HG03442 (cell line): ENCODE measurements at regions not wholly inside any gene's neighbourhood (a gene's known extent, or its start where the extent isn't known, plus 50 kb on each side); places are given as distances from the start of the nearest gene placed in this dataset.

Experiments used
- ATAC-seq: cut with Tn5 transposase; IDR thresholded peaks from one replicate; pipeline ENCODE4 v1.9.1; 2021; ENCODE audit warnings: mild to moderate bottlenecking, moderate library complexity; ENCODE audit not compliant: unreplicated experiment

DNA sequence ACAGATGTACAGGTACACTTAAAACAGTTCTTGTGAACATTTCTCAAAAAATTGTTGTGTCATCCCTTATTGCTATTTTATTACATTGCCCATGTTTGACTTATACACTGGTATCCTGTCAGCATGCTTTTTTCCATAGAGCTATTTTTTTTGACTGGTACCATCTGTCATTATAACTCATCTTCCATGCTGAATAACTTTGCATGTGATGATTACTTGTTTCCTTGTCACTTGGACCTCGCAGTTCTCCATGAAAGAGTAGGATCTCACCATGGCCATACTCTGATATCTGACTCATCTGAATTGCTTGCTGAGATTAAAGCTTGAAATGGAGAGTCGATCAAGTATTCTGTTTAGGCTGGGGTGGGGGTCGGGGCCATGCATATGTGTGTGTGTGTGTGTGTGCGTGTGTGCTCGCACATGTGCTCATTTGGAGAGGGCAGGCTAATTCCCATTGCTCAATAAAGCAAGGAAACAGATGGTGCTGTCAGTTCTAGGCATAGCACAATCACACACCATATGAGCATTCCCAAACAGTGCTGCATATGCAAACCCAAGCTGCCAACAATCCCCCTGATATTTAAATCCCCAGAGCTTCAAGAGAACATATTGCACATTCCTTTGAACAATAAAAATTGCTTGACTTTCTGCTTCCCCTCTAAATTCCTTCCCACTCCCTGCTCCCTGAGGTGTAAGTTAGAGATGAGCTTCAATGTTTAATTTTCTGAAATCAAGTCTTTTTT lies 62.9 kb downstream of the NHLRC3 start:
- ATAC-seq, result no peak

DNA sequence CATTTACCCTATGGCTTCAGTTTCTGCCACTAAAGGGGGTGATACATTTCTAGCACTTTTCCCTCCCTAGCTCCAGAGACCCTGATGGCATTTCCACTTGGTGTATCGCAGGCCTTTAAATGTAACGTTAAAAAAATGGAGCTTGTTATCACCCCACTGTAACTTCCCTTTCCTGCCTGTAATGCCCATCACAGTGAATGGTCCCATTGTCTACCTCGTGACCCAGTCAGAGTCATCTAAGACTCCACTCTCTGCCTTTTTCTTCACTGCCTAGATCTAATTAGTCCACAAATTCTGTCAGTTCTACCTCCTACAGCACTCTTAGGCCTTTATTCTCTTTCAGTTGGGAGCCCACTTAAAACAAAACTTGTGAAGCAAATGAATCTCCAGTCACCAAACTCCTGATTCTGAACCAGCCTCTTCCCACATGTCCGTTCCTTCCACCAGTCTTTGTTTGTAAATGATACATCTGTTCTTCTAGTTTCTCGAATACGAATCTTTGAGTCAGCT lies 64.8 kb downstream of the NHLRC3 start:
- ATAC-seq, result no peak

DNA sequence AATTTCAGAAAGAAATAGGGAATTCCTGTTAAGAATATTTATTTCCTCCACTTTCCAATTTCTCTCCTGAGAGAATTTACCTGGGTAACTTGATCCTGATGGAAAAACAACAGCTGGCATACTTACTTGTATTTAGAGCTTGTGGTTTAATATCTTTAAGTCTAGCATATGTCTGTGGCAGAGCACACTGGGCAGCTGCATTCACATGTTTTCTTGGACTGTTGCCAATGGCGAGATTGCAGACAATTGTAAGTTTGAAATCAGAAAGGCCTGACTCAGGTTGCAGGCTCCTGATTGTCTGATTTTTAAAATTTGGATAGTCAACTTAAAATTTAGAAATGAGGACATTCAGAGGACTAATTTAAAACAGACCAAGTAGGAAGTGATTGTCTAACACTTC lies 66.9 kb downstream of the NHLRC3 start:
- ATAC-seq, result no peak

DNA sequence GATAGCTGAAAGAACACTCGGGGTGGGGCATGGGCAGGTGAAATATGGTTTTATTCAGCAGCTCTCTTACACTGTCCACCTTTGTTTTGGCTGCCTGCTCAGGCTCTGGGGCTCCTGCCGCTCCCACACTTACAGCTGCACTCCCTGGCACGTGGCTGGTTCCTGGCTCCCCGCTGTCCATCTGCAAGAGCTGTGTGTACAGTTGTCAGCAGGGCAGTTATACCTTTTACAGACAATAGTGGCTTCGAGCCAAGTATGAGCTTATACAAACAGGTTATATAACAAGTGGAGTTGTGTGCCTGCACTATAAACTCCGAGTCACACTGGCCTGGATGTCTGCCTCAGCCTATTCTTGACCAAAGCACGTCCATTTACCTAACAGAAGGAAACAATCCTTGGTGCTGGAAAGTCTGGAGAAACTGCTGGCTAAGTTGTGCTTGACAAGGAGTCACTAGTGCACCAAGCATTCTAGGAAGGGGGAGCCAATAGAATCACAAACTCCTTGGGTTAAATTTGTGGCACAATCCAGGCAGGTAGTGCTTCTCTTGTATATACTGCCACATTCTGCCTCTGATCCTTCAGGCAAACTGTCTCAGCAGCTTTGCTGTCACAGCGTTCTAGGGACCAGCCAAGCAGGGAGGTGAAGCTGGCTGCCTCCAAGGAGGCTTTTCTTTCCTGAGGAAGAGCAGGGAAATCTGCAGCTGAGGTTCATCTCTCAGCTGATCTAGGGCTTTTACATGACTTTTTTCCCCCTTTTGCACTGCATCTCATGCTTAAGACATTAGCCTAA lies 68.2 kb downstream of the NHLRC3 start:
- no peak for ATAC-seq

DNA sequence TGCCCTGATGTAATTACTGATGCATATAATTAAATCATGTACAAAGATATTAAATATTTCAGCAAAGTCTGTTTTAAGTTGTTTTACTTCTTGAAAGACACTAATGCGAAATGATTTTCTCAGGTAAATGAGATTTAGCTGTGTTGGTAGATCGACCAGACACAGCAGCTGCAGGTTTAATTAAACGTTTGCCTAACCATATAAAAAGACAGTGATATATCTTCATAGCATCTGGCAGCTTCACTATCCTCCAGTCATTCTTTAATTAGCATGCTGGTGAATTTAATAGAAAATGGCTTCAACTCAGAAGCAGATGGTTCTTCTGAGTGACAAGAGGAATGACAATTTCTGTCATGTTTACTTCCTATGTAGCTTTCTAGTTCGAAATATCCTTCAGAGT lies 69.3 kb downstream of the NHLRC3 start:
- no peak for ATAC-seq

DNA sequence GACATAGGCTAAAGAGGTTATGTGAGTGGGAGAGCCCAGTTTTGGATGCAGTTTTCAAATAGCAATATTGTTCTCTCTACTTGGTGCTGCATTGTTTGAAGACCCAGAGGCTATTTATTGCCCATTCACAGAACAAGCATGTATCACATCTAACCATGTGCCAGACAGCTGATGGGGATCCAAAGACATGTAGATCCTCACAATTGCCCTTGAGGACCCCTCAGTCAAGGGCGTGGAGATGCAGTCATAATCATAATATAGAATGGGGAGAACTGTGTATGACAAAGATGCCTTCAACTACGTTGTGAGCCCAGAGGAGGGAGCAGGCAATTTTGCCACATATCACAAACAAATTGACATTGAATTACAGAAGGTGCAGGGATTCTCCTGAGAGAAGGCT lies 70.5 kb downstream of the NHLRC3 start:
- ATAC-seq, result no peak

DNA sequence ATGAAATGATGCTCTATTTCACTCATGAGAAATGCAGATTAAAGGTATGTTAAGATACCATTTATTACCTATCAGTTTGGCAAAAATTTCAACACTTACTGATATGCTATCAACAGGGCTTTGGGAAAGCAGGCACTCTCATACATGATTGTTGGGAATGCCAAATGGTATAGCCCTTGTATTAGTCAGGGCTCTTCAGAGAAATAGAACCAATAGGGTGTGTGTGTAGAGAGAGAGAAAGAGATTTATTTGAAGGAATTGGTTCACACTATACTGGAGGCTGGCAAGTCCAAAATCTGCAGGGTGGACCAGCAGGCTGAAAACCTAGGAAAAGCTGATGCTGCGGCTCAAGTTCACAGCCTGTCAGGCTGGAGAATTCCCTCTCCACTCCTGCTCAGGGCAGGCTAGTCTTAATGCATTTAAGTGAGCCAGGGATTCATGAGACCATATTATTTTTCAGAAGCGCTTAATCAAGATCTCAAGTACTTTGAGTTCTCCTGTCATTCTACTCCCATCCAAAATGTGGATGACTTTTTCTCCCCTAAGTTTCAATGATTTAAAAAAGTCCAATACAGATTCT lies 72.4 kb downstream of the NHLRC3 start:
- no peak for ATAC-seq

DNA sequence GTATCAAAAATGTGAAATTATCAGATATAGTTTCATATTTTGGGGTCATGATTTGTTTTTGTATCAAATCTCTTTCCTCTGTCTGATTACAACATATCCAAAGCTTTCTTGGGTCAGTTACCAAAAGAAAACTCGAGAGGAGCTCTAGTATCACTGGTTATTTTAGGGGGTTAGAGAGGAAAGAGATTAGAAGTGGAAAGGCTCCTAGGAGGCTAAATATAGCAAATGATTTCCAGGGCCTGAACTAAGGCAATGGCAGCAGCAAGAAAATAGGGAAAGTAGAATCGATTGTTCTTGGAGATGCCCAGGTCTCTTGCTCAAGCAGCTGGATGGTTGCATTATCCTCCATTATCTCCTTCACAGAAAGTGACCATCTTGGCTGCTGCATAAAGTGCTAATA lies 72.9 kb downstream of the NHLRC3 start:
- no peak for ATAC-seq

DNA sequence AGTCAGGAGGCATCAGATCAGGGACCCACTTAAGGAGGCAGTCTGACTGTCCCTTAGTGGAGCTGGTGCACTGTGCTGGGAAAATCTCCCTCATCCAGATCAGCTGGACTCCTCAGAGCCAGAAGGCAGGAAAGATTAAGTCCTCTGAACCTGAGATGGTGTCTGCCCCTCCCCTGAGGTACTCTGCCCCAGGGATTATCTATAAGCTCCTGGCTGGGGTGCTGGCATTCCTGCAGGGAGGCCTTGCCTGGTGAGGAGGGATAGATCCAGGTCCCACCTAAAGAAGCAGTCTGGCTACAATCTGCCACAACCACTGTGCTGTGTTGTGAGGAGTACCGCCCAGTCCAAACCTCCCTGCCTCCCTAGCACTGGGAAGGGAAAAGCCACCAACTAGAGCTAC lies 81.2 kb downstream of the NHLRC3 start:
- no peak for ATAC-seq

DNA sequence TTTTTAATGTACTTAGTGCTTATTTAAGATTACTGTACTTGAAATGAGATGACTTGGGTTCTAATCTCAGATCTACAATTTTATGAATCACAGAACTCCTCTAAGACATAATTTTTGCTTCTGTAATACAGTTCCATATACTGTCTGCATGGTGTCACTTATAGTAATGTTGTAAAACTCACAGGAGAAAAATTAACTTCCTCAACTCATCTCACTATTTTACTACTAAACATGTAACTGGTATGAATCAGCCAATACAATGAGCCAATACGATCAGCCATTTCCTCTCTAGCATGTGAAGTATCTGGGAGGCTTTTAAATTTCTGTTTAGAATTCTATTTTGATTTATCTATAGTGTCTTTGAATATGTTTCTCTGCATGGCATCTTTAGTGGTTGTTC lies 85.3 kb downstream of the NHLRC3 start:
- ATAC-seq, result no peak

DNA sequence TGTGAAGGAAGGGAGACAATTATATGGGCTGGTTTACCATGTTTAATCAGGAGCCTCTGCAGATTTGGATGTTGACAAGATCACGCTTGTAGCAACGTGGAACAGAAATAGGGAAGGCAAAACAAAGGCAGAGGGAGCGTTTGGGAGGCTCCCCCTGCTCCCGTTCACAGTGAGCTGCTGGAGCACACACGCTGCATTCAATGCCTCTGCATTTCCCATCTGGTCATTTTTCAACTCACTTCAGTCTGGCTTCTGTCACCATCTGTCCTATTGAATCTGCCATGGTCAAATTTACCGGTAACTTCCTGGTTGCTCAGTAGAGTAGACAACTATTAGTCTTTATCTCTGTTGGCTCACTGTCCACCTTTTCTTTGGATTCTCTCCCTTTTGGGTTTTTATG lies 91.0 kb downstream of the NHLRC3 start:
- ATAC-seq, result no peak

DNA sequence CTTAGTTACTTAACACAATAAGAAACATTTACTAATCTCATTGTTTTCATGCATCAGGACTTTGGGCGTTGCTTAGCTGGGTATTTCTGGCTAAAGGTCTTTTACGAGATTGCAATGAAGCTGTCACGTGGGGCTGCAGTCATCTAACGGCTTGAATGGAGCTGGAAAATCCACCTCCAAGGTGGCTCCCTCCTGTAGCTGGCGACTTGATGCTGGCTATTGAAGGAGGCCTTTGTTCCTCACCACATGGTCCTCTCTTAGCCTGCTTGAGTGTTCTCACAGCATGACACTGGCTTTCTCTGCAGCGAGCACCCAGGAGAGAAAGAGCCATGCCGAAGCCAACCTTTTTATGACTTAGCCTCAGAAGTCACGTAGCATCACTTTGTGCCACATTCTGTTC lies 92.0 kb downstream of the NHLRC3 start:
- ATAC-seq, result no peak

DNA sequence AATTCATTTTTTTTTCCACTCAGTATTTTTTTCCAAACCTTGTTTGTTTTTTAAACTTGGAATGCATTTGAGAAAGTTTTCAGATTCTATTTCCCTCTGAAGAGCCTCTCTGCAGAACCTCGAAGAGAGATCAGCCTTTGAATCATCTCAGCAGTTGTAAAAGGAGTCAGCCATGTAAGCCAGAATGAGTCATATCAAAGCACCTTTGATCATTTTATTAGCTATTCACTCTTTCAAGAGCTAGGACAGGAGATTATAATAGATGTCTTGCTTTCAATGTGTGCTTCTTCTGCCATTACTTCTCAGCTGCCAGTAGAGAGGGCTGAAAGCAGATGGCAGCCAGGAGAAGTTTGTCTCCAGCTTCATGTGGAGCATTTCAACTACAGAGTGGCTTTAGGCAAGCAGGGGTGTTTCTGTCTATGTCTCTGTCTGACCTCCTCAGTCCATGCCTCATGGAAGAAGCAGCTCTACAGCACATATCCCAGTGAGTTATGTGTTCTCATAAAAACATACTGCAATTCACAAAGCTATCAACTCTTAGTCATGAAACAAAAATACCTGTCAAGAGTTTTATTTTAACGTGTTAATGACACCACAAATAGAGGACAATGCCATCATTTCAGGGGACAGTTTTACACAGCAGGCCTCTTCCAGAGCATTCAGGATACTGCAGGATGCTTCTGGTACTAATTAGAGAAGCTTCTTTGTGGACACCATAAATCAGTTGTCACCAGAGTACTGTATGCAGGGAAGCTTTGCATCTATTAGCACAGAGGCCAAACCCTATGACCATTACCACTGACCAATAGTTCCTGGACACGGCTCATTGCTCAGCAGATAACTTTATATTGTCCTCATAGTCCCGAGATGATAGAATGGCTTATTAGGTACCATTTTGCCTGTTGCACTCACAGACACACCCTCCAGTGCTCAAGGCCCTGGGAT lies 94.3 kb downstream of the NHLRC3 start:
- no peak for ATAC-seq

DNA sequence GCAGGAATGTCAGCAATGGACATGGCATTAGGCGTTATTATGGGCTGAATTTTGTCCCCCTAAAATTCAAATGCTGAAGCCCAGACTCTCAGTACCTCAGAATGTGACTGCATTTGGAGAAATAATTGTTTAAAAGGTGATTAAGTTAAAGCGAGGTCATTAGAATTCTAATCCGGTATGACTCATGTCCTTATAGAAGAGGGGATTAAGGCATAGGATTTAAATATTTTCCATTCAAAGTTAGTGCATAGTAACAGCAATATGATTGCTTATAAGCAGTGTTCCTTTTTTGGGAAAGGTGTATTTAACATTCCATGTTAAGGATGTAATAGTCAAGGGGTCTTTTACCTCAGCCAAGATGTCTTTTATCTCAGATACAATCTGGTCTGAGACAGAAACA lies 95.5 kb downstream of the NHLRC3 start:
- ATAC-seq, result no peak

DNA sequence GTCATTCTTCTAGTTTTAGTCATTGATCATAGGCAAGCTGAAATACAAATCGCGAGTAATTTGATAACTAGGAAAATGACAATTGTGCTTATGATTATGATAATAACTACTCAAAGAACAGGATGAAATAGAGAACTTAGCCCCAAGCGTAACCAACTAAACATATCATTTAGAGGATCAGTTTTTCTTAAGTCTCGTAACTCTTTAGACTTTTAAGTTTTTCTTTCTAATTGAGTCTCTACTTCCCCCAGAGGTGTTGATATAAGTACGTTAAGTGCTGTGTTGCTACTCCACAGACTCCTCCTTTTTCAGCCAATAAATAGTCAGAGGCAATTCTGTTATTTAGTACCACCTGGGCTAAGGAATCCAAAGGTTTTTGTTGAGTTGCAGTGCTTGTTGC lies 96.3 kb downstream of the NHLRC3 start:
- no peak for ATAC-seq

DNA sequence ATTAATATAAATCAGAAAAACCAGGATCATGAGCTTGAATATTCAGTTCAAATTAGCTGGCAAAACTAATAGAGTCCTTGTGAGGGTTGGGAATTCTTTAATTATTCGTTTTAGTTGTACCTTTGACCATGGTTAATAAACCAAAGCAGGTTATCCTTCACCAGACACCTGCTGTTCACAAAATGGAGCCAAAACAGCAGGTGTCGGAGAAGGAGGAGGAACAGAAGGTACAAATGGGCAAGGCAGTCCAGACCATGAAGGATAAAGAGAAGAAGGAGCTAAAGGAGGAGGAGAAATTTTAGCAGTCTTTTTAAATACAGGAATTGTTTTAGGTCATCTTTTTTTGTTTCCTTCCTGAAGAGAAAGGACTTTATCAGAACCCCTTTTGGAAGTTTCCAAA lies 106.1 kb downstream of the NHLRC3 start:
- no peak for ATAC-seq

DNA sequence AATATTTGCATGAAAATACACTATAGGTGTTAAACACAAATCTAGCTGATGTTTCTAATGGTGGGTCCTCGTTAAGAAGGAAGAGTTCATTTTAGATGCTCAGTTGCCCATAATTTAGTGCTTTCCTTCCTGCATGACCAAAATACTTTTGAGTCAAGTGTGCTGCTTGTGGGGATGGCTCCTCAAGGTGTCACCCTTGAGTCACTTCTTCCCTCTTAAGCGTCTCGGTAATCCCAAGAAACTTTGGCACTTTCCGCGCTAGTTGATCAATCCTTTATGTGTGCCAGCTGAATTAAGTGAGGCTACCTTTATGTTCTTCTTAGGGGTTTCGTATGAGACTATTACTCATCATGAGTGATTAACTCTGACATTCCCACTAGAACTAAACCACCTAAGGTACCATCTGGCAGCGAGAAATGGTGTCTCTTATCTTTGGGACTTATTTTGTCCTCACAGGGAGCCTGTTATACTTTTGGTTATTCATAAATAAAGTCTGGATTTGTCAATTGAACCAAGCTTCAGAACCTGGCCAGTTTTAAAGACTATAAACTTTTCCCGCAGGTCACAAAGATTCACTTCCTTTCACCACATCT lies 106.8 kb downstream of the NHLRC3 start:
- ATAC-seq, result peak; percentile 55

DNA sequence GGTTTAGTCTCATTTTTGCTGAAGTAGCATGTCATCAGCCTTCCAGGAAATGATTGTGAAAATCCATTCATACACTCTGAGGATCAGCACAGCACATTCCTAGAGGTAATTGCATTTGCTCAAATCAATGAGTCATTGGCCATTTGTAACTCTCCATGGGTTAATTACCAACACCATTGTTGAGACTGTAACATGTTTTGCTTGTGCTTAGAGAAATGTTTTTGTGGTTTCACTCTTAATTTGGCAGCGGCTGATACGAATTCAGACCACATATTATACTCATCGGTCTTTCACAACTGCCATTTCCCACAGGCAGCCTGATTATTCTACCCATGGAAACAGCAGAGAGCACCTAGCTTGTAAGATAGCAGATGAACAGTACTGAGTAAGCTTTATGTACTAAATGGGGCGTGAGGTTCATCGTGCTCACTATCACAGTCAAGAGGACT lies 110.3 kb downstream of the NHLRC3 start:
- ATAC-seq, result no peak

DNA sequence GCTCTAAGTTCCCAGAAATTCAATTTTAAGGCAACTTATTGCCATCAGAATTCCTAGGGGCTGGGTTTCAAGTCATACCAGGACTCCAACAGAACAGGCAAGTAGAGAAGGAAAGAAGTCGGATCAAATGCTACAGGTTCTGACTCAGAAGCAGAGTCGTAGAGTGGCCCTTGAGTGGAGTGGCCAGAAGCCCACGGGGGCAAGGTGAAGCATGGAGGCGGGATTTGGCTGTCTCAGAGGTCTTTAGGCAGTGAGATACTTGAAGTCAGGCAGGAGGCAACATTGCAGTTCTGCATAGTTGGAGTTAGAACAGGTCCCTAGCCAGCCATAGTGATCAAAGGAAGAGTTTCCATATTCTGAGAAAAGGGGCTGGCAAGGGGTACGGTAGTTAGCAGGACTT lies 111.6 kb downstream of the NHLRC3 start:
- ATAC-seq, result no peak

DNA sequence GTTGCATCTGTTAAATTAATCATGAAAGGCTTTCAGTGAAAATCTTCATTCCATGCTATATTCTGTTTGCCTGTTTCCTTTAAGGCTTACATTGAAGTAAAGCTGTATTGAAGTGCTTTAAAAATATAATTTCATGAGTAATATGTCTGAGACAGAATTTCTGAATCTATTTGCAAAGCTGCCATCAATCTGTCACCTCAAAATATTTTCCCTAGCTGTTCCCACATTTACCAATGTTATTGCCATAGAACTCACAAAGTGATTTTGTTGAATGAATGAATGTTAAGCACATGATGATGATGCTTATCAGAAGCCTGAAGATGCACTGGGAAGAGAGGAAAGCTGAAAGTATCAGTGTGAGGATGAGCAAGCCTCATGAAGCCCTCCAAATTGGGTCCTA lies 115.8 kb downstream of the NHLRC3 start:
- no peak for ATAC-seq
